ENCODE measurements at regions not wholly inside any gene's neighbourhood (a gene's known extent, or its start where the extent isn't known, plus 50 kb on each side); places are given as distances from the start of the nearest gene placed in this dataset.
"Not testable (repeated sequence)": the region's sequence is repeated elsewhere in the genome, so short reads cannot be mapped to it uniquely, and the experiment has no call there.

DNA sequence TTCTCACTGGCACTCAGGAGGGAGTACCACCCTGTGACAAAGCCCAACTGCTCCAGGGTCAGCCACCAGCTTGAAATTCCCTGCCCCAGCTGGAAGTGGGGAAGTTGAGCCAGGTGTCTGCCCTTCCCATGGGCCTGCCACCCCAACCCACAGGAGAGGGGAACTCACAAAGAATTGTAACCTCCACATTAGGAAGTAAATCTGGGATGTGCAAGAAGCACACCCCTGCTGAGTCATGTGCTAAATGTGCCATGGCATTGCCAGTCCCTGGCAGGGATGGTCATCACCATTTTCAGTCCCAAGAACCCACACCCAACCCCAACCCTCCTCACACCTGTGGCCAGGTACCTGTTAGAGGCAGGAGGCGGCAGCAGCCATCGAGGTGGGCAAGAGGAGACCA, 165.2 kb upstream of the THBS1 start:
- DNase-seq (ENCODE audit: low read depth in 2 of 2) = no peak

DNA sequence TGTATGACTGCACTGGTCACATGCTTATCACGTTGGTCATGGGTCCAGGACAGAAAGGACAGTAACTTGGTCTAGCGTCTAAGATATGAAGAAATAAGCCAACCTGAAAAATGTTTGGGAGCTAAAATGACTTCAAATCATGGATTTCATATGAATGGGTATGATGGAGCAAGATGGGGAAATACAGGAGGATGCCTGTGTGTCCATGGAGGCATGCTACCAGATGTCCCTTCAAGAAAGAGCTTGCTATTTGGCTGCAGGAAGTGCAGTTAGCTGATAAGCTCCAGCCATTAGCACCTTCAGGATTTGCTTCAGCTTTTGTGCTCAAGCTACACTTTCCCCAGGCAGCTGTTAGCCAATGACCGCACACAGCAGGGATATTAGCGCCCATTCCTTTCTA, 164.6 kb upstream of the THBS1 start:
- no peak for DNase-seq (ENCODE audit: low read depth in 2 of 2)

- DNase-seq (ENCODE audit: low read depth in 2 of 2) = no peak
Observed at GRCh38 chr15:39417366-39418134, 163.3 kb upstream of the THBS1 start.

- no peak for DNase-seq (ENCODE audit: low read depth in 2 of 2)
Observed at GRCh38 chr15:39419651-39420050, 161.2 kb upstream of the THBS1 start.

- not testable (repeated sequence) for DNase-seq (ENCODE audit: low read depth in 2 of 2)
Observed at GRCh38 chr15:39420123-39420852, 160.6 kb upstream of the THBS1 start.

- DNase-seq (ENCODE audit: low read depth in 2 of 2) = not testable (repeated sequence)
Observed at GRCh38 chr15:39420853-39421192, 160.1 kb upstream of the THBS1 start.

GRCh38 chr15:39426552-39427532, 154.0 kb upstream of the THBS1 start:
- DNase-seq (ENCODE audit: low read depth in 2 of 2) = peak; percentile 54 to 66

DNA sequence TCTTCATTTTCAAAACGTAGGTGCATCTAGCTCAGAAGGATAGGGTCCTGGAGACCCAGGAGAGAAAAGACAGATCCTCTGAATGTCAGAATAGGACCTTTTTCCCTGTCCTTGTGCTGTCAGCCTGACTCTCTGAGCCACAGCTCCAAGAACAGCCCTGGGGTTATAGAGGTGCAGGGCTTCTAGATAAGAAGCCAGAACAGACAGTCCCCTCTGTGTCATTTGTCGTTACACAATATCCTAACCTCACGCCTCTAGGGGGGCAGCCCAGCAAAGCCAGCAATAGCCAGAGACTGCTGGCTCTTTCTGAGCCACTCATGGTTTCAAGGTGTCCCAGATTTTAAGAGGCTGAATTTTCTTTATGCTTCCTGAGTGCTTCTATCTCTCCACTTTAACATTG, 153.2 kb upstream of the THBS1 start:
- DNase-seq (ENCODE audit: low read depth in 2 of 2) = no peak

- no peak for DNase-seq (ENCODE audit: low read depth in 2 of 2)
Observed at GRCh38 chr15:39429898-39430357, 151.0 kb upstream of the THBS1 start.

- DNase-seq (ENCODE audit: low read depth in 2 of 2) = no peak
Observed at GRCh38 chr15:39430389-39430788, 150.5 kb upstream of the THBS1 start.

DNA sequence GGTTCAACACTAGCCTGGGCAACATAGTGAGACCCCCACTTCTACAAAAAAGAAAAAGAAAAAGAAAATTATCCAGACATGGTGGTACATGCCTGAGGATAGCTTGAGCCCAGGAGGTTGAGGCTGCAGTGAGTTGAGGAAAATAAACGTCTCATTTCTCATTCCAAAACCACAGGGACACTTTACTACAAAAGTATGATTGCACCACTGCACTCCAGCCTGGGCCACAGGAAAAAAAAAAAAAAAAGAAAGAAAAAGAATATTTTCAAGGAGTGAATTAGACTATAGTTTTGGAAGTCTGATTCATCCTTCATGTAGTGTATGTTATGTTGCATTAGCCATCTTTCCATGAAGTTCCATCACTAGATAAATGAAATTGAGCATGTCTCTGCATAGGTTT, 149.5 kb upstream of the THBS1 start:
- no peak for DNase-seq (ENCODE audit: low read depth in 2 of 2)

DNA sequence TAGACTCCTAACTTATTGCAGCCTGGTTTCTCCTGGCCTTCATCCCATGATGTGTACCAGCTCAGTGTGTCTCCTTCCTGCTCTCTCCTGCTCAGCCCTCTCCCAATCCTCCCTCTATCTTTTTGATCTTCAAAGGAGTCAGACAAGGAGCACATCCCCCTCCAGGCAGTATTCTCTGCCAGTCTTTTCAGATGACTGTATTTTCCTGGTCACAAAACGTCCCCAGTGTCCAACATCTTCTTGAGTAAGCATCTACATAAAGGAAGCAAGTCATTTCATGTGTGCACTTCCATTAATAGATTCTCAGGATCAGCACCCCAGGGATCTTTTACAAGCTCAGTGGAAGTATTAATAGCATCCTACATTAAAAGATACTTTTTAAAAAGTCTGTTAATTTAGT, 148.9 kb upstream of the THBS1 start:
- no peak for DNase-seq (ENCODE audit: low read depth in 2 of 2)

- no peak for DNase-seq (ENCODE audit: low read depth in 2 of 2)
Observed at GRCh38 chr15:39432912-39433348, 147.9 kb upstream of the THBS1 start.

- no peak for DNase-seq (ENCODE audit: low read depth in 2 of 2)
Observed at GRCh38 chr15:39433376-39433775, 147.5 kb upstream of the THBS1 start.

DNA sequence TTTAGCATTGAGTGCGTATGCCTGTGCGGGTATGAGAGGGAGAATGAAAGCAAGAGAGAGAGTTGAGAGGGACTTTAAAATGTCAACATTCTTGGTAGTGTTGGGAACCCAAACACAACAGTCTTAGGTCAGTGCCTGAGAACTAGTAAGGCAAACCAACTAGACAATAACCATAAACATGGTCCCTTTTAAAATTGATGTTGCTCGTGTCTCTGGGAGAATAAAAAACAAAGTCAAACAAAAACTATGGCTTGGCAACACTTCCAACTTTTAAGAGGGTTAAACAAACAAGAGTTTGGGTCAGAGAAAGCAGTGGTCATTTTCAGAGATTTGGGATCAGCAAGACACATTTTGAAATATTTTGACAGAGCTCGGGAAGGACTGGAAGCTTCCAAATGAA, 146.7 kb upstream of the THBS1 start:
- no peak for DNase-seq (ENCODE audit: low read depth in 2 of 2)

- no peak for DNase-seq (ENCODE audit: low read depth in 2 of 2)
Observed at GRCh38 chr15:39434751-39435238, 146.1 kb upstream of the THBS1 start.

DNA sequence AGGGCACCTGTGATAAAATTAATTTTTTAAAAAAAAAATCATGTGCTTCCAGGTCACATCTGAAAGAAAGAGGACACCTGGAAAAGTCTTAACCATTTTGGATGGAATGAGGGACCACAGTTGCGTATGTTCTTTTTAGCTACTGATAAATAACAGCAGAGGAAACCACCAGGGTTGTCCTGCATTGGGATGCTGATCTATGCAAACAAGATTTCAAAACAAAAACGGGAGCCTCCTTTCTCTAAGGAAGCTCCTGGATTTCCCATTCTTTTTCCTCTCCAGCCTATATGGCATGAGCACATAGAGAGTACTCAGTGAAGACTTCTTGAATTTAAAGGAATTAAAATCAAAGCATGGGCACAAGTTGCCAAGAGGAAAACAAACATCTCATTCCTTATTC, 145.6 kb upstream of the THBS1 start:
- DNase-seq (ENCODE audit: low read depth in 2 of 2) = no peak

GRCh38 chr15:39438260-39438659, 142.6 kb upstream of the THBS1 start:
- no peak for DNase-seq (ENCODE audit: low read depth in 2 of 2)

DNA sequence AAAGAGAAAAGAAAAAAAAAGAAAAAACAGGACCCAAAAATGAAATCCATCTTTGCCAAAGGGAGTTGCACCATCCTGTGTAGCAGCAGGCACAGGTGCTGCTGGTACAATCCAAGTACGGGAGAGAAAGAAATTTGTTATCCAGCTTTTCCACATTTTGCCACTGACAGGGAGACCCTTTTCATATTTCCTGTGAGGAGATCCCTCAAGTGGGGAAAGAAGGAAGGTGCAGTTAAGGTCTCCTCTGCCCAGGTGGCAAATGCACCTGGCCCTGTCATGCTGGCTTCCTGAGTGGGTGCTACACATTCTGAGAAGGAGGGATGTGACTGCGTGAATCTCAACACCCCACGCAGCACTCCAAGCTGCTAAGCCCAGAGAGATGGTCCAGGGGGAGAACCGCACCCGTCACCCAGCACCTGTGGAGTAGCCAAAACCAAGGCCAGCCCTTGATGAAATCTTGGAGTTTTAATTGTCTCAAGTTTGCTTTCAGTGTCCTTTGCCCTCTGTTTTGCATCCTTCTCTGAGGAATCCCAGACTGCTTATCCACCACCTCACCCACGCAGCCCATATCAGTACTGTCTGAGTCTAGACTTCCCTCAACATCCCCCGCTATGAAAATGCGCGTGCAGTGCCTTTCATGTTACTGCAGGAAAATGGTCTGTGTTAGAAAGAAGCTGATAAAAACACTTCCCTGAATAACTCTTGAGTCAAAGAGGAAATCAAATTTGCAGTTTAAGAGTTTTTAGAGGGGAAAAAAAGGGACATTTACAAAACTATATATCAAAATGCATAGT, 141.9 kb upstream of the THBS1 start:
- DNase-seq (ENCODE audit: low read depth in 2 of 2) = no peak

DNA sequence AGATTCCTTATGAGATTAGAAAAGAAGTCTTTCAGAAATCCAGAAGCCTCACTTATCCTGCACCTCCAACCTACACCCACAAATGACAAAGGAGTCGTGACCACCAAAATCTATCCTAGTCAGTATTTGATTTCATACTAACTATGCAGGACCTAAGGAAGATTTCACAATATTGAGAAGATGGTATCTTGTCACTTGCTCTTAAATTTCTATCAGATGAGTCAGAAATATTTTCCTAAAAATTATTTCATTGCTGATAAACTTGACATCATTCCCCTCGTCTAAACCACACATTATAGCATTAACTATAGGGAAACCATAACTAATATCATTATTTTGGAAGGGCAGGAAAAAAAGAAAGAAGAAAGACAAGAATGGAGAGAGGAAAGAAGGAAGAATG, 138.0 kb upstream of the THBS1 start:
- no peak for DNase-seq (ENCODE audit: low read depth in 2 of 2)

GRCh38 chr15:39443659-39444219, 137.1 kb upstream of the THBS1 start:
- DNase-seq (ENCODE audit: low read depth in 2 of 2) = no peak

Data from stimulated activated CD8-positive, alpha-beta memory T cell treated with anti-CD3 and anti-CD28 coated beads, Interleukin-2, amount 100 ng/mL, for 1 hour (primary cell).